UCSD-AML1 (cell line): ENCODE measurements at regions not wholly inside any gene's neighbourhood (a gene's known extent, or its start where the extent isn't known, plus 50 kb on each side); places are given as distances from the start of the nearest gene placed in this dataset.

Experiments used
- DNase-seq: peaks from one replicate; lab custom pipeline; 2025; ENCODE audit not compliant: unreplicated experiment; lab: John Stamatoyannopoulos, UW

DNA sequence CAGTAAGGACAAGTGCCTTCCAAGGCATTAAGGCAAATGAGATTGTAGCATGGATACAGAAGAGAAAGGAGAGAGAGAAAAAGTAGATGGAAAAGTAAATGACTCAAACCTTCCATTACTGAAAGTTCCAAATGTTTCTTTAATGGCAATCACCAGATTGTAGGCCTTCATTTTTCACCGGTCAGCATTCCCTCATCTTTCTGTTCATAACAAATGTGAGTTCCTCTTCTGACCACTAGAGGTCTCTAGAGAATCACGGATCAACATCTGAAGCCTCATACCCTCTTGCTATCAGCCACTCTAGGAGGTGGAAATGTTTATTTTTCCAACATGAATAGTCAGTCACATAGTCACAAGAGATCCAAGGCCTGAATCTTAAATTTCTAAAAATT, 73.6 kb upstream of the RPS23 start:
- no peak for DNase-seq

DNA sequence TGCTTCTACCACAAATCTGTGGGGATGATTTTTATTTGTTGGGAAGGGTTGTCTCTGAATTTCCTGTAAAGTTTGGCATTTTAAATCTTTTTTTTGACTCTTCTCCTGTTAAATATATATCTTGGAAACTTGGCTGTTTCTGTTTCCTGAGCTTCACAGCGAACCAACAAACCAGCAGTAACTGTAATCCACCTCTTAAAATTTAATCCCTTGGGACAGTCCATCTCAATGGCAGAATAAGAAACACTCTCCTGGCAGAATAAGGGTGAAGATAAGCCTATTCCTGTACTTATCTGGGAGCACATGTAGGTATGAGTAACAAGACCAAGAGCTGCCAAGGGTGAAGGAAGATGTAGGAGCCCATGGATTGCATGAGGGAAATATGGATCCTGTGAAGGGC, 73.1 kb upstream of the RPS23 start:
- DNase-seq: no peak

- peak; percentile 66 for DNase-seq
Measured at GRCh38 chr5:82349652-82350051, 71.5 kb upstream of the RPS23 start.

DNA sequence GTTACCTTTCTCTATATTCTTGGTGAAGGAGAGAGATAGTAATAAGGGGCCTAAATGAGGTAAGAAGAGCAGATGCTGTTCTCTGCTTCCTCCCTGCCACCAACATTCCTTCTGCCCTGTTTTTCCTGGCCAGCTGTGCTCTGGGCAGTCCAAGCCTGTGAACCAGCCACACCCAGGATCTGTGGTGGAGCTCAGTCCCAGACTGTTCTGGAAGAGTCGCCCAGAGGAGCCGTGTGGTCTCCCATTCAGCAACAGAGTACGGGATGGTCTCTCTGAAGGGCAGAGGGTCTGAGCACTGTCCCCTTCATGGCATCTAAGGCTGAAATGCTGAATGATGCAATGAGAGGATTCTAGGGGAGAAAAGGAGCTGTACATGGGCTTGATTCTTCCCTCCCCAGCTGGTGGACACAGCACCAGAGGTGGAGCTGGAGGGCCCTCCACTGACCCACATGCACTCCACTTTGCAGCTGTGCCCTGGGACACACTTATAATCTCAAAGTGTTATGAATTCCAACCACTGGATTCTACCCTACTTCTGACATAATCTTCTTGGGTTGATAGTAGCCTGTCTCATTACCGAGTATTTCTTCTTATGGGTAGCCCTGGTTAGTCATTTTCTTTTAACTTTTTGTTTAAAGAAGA, 70.8 kb upstream of the RPS23 start:
- DNase-seq: peak; percentile 26

DNA sequence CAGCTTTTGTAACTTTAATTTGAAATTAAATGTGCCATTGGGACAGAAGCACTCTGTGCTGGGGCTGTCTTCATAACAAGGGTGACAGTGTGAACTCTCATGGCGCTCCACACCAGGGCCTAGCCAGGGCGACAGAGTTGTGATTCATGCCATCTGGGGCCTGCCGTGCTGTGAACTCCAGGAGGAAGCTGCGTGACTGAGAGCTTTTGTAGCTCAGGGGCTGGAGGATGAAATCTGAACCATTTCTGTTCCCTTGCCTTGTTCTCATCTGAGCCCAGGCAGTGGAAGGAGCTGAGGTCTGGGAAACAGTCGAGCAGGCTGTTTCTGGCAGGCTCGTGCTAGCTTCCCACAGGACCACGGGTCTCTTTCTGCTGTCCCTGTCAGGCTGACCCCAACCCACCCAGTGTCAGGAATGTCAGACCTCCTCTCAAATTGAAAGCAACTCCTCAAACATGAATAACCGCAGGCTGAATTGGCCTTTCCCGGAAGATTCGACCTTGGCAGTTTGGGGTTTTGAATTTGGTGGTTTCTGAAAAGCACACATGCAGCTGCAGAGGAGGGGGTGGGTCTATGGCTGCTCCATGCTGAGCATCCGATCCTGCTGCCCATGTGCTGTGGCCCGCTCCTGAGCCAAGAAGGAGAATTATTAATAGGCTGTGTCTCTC, 69.2 kb upstream of the RPS23 start:
- DNase-seq: no peak

DNA sequence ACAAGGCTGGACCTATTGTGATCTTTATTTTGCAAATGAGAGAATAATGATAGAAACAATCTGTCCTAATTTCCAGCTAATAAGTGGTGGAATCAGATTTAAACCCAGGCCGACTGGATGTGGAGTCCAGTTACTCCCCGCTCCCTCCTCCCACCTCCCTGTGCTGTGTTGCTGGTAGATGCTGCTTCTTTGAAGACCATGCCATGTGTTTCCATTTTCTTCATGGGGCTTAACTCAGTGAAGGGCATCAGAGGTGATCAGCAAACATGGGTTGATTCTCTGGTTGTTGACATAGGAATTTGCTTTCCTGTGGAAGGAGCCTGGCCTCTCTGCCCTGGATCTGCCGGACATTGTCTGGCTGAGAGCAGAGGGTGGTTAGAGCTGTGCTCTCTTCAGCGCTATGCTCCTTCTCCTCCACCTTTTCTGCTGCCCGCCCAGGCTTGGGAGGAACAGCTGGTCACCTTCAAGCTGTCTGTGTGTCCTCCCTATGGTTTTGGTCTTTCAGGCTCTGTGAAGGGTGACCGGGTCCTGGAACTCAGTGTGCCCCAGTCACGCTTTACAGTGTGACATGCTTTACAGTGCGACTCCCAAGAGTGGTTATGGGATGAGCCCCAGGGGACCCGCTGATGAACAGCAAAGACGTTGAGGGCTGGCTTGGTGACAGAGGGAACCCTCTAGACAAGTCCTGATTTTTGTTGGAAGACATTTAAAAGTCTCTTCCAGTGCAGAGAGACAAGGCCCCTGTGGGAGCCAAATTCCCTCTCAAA, 68.4 kb upstream of the RPS23 start:
- no peak for DNase-seq

DNA sequence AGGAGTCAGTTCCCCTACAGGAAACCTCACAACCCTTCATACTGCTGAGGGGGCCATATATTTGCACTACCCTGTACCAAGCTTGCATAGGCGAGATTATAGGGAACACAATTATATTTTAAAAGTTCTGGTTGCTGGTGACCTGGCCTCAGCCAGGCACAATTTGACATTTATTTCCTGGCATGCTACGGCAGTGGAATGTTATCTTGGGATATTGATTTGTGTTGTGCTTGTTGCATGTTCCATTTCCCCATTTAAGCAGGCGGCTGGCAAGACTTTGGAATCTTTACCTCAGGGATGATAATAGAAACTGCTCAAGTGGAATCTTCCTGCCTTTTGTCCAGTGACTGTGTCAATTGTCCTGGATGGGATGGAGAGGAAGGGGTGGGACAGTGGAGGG, 67.0 kb upstream of the RPS23 start:
- no peak for DNase-seq

DNA sequence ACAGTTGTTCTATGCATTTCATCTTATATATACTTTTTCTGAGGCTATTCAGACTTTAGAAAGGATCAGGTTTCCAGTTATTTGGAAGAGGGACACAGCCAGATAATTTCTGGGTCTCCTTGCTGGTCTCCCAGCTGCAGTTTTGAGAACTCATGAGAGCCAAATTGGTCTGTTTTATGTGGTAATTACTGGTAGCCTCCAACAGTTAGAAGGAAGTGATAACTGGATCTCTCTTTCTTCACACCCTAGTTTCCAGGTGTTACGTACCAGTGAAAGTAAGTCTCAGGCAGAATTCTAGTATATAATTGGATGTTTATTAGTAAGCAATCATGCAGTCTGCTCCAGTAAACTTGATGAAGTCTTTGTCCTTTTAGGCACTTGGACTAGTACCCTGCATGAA, 63.2 kb upstream of the RPS23 start:
- DNase-seq: no peak

GRCh38 chr5:82340799-82341198, 62.6 kb upstream of the RPS23 start:
- no peak for DNase-seq

DNA sequence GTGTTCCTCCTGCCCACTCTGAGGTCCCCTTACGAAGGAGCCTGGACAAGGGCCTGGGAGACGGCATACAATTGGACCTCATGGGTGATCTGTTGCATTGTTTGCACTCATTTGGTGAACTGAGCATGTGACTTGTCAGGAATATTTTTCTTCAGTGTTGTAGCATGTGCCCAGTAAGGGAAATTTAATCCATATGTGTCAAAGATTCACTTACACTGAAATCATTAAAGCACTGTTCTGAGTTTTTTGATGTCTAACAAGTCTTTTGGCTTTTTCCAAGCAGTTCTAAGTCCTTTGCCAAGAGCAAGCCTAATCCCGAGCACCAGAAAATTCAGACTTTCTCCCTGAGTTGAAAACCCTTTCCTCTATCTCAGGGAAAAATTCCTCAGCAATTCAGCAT, 61.6 kb upstream of the RPS23 start:
- DNase-seq: no peak

DNA sequence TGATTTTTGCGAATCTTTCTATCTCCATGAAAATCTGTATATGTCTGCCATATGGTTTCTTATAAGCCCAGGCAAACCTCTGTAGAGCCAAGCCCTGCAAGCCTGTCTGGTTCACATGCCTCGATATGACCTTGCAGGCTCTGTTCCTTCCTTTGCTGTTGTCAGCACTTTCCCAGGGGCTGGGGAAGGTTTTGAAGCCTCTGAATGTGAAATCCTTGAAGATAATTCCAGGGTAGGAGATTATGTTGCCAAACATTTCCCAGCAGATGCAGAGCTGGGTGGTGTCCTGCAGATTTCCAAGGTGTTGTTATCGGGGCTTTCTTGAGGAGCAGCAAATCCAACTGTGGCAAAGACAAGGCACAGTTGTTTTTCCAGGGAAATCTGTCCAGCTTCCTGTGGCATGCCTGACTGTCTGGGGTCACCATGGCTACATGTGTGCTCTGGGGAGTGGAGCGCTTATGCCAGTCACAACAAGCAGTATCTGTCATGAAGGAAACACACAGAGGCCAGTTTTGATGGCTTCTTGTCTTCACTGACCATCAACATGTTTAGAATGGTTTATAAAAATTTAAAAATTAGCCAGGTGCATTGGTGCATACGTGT, 60.7 kb upstream of the RPS23 start:
- DNase-seq: no peak

GRCh38 chr5:82336959-82337351, 58.8 kb upstream of the RPS23 start:
- DNase-seq: no peak

DNA sequence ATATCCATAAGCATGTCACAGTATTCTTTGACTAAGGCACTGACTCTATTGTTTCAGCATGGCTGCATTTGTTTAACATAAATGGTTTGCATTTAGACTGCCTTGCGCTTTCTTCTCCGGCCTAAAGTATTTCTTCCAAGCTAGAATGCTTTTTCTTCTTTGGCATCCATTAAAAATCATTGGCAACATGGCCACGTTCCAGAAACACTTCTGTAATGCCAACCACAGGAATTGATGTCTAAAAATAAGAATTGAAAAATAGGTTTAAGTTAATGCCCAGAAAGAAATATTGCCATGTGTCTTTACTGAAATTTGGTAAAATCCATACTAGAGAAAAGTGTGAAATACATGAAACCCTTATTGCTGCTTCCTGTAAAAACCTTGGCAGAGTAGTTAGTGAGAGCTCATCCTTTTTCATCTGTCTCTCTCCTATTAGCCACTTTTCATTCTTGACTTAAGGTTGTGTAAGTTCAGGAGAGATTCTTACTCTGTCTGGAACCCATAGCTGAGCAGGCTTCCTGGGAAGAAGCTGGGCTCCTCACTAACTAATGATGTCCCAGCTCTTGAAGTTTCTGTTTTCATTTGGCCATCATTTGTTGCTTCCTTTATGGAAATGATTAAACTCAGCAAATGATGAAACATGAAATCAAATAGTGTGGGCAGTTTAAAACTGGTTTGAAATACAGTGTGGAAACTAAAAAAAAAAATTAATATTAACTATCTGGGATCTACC, 58.2 kb upstream of the RPS23 start:
- DNase-seq: no peak

- no peak for DNase-seq
Measured at GRCh38 chr5:82335806-82336205, 57.7 kb upstream of the RPS23 start.

- no peak for DNase-seq
Measured at GRCh38 chr5:82334856-82335255, 56.7 kb upstream of the RPS23 start.

DNA sequence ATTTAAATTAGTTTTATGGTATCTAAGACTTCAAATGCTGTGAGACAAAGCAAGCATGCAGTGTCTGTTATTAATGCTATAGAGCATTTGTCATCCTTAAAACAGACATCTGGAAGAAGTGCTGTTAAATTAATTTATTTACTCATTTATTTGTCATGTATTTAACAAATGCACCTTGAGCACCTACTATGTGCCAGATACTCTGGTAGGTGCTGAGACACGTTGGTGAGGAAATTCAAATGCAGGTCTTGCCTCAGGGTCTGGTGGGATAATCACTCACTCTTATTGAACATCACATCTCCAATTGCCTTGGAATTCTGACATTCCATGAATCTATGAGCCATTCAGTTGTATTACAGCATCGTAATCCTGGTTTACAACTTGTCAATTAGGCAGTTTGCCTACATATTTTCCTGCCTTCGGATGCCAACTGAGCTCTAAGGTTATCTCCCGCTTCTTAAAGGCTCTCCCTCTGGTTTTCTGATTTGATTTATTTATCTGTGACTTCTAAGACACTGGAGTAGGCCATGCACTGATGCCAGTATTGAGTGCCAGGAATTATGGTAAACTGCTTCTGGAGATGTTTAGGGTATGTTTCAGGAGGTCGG, 56.0 kb upstream of the RPS23 start:
- DNase-seq: no peak

DNA sequence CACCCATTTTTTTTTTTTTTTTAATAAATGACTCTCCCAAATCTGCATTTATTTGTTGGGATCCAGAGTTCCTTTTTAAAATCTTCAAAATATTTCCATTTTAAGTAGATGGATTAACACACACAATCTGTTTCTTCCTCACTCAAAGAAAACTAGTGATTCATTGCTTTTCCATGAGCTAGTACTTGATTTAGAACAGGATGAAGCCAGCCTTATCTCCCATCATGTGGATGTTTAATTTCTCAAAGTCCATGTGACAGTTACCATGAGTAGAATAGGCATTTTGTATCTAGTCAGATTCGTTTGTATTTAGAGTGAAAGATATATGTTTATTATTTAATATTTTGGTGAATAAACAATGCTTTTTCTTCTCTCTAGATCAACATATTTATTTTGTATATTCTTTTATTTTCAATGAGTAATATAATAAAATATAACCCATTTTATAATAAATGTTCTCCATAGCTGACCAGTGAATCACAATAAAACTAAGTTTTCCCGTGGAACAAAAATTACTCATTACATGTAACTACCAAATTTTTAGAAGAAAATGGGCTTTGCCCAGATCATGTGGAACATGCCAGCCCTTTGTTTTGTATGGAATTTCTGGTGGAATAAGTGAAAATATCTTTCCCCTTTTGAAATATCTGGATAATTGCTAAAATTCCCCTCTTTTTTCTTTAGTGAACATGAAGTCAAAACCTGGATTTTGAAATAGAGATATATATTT, 54.9 kb upstream of the RPS23 start:
- DNase-seq: no peak

DNA sequence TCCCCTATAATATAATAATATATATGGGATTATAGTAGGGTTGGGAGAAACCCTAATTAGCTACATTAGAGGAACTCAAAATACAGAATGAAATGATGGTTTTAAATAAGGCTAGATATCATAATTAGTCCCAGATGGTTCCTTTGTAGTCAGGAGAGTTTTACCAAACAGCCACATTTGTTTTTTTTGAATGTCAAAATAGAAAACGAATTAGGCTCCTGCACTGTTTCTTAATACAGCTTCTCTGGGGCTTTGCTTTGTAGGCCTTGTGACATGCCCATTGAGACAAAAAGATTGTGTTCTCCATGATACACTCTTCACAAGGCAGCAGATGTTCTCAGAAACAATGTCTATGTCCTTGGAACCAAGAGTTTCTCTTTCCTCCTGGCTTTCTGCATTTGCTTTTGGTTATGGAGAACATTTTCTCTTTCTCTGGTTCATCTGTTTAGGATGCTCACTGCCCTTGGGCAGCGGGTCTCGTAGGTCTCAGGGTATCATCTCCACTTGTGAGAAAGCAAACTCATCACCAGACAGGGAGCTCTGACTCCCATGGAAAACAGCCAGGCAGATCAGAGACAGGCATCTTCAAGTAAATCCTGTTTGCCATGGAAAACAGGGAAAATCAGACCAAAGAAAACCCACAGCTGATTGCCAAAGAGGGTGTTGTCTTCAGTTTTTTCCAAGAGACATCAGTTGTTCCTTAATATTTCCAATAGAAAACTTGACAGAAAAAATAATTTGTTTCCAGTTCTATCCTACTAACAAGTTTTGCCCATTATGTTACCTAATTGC, 54.1 kb upstream of the RPS23 start:
- DNase-seq: no peak

- no peak for DNase-seq
Measured at GRCh38 chr5:82331557-82331956, 53.4 kb upstream of the RPS23 start.
